LHCN-M2 (cell line): ENCODE measurements at regions not wholly inside any gene's neighbourhood (a gene's known extent, or its start where the extent isn't known, plus 50 kb on each side); places are given as distances from the start of the nearest gene placed in this dataset.
"Not testable (repeated sequence)": the region's sequence is repeated elsewhere in the genome, so short reads cannot be mapped to it uniquely, and the experiment has no call there.

Experiments
- DNase-seq: peaks from one replicate; pipeline ENCODE4 v3.0.0-alpha.2; 2012; ENCODE audit warnings: low read depth

DNA sequence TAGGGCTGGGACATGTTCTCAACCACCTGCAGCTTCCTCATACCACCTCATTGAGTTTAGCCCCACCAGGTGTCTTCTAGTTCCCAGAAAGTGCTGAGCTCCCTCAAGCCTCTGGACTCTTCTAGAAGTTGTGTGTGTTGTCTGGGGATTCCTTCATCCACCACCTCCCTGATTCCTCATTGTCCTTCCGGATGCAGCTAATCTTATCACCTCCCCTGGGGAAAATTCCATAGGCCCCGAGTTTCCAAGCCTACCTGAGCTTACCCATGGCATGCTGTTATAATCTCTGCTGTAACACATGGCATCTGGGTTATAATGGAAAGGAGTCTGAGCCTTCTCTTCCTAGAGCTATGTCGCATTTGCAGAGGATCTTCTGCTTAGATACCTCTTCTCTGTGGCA is 243.5 kb upstream of the SDK2 start:
- DNase-seq = no peak

DNA sequence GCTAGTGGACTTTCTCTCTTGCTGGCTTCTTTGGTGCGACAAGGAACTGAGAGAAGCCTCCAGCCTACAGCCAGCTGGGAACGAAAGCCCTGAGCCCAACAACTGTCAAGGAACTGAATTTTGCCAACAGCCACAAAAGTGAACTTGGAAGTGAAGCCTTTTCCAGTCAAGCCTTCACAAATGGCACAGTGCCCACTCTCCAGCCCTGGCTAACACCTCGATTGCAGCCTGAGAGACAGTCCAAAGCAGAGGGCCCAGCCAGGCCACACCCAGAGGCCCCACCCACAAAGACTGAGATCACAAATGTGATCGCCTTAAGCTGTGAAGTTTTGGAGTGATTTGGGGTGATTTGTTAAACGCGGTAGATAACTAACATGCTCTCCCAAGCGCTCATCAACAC is 244.6 kb upstream of the SDK2 start:
- no peak for DNase-seq

DNA sequence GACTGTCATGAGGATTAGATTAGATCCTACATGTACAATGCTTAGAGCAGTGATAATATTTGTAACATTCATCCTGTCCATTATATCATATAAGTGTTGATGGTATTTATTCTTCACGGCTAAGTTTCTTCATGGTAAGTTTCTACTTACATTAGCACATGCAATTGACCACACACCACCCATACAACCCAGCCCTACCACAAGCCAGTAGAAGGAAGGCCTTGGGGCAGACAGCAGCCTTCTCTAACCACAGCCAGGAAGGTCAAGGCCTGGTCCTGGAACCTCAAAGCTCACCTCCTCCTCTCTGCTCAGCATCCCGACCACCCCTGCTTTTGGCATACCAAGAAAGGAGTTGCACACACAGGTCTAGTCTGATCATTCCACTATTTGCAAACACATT is 245.2 kb upstream of the SDK2 start:
- DNase-seq = no peak

DNA sequence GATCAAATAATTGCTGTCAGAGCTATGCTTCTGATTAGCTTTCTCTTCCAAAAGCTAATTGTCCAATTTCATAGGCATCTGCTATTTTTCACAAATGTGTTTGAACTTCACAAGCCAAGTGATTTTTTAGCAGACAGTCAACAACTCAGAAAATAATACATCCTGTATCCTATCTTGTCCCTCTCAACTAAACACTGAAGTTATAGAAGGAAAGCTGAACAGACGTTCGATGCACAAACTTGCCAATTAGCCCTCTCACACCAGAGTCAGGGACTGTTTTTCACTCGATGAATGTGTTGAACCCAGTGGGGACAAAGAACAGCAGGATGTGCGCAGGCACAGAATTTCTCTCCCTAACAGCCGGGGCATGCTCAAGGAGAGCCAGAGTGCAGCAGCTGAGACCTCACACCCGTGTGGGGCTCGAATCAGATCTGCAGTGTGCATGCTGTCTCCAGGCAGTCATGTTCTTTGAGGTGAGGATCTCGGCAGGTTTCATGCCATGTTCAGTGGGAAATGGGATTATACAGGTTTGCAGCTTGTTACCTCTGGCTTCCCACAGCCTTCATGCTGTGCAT is 246.7 kb upstream of the SDK2 start:
- no peak for DNase-seq

GRCh38 chr17:73895157-73895556 is 250.9 kb upstream of the SDK2 start:
- no peak for DNase-seq

- DNase-seq = no peak
Observed at GRCh38 chr17:73896966-73897365, 252.7 kb upstream of the SDK2 start.

DNA sequence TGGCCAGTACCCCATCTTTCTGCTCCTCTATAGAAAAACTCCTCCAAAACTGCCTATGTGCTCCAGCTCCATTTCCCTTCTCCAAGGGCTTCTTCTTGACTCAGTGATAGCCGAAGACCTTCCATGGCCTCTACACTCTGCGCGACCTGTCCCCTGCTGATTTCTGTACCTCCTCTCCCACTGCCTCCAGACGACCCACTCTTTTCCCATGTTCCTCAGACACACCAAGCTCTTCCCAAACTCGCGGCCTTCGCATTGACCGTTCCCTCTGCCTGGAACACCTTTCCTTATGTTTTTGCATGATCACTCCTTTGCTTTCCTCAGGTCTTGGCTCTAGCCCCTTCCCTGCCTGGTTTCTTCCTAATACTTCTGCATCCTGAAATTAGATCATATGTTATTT is 255.6 kb upstream of the SDK2 start:
- DNase-seq = no peak

- no peak for DNase-seq
Observed at GRCh38 chr17:73900516-73900915, 256.3 kb upstream of the SDK2 start.

DNA sequence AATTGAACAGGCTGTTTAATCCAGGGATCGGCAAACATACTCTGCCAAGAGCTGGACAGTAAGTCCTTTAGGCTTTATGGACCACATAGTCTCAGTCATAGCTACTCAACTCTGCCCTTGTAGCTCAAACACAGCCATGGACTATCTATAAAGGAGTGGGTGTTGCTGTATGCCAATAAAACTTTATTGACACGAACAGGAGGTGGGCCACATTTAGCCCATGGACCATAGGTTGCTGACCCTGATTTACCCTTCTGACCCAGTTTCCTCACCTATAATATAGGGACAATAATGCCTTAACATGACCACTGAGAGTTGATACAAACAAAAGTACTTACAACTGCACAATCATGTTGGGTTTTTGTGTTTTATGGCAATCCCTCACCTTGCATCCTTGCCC is 257.0 kb upstream of the SDK2 start:
- DNase-seq = no peak

- DNase-seq = no peak
Observed at GRCh38 chr17:73901661-73902415, 257.6 kb upstream of the SDK2 start.

GRCh38 chr17:73902416-73903181 is 258.4 kb upstream of the SDK2 start:
- no peak for DNase-seq

DNA sequence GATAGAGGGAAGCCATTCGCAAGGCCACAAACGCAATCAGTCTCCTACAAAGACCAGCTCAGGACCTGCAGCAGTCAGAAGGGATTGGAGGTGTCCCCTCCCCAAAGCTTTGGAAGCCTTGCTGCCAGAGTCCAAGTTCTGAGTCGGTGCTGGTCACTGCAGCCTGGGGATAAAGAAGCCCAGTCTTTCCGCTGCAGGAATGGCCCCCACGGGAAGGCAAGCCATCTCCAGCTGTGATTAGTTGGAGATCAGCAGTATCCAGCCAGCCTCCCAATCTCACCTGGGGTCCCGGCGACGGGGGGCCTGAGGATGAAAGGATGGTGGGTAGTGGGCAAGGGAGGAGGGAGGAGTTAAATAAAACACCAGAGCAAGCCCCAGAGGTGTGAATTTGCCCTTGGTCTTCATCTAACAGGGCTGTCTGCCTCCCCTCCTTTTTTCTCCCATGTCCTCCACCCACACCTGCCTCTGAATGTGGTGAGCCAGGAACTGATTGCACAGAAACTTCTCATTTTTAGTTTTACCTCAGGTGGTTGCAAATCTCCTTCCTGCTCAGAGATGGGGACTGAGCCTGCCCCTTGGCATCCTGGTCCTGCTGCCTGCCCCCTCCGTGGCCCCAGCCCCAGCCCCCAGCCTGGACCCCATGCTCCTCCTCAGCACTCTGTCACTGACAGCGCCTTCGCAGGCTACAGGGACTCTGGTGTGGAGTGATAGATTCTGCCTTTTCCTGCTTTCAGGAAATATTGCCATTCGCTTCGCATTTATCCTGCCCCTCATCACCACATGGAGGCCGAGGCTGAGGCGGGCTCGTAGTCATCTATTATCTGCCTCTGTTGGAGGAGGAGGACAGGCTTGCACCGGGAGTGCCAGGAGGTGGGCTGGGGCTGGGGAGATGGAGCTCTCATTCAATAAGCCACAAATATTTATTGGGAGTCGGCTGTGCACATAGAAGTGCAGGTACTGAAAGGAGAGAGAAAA is 262.9 kb upstream of the SDK2 start:
- no peak for DNase-seq

DNA sequence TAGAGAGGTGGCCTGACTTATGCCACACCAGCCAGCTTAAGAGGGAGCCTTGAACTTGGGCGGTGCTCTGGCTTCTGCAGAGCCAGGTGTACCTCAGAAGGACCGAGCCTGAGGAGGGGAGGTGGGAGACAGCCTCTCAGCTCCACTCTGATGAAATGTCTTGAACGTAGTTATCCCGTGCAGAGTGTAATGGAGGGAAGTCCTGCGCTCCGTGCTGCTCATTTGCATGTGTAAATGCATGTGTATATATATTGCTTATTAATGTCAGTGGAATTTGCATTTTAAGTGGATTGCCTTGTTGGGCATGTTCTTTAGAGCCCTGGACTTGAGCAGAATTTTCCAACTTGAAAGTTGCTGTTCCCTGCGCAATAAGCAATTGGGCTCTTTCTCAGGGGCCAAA is 264.9 kb upstream of the SDK2 start:
- DNase-seq = no peak

GRCh38 chr17:73910206-73910605 is 266.0 kb upstream of the SDK2 start:
- no peak for DNase-seq

GRCh38 chr17:73910821-73911515 is 266.7 kb upstream of the SDK2 start:
- no peak for DNase-seq

GRCh38 chr17:73911726-73912372 is 267.6 kb upstream of the SDK2 start:
- no peak for DNase-seq

GRCh38 chr17:73912373-73912746 is 268.1 kb upstream of the SDK2 start:
- no peak for DNase-seq

- no peak for DNase-seq
Observed at GRCh38 chr17:73914536-73915274, 270.5 kb upstream of the SDK2 start.

- not testable (repeated sequence) for DNase-seq
Observed at GRCh38 chr17:73919033-73919432, 274.8 kb upstream of the SDK2 start.

- no peak for DNase-seq
Observed at GRCh38 chr17:73921306-73921705, 277.1 kb upstream of the SDK2 start.
